CD4-positive, alpha-beta memory T cell (primary cell): ENCODE measurements at regions not wholly inside any gene's neighbourhood (a gene's known extent, or its start where the extent isn't known, plus 50 kb on each side); places are given as distances from the start of the nearest gene placed in this dataset.

Source experiments
- CTCF ChIA-PET: fragments of 350-600 bp; sonication (Branson Sonifier 250); formaldehyde crosslinking; loops from one replicate; lab custom pipeline; 2021; ENCODE audit warnings: inconsistent platforms; ENCODE audit not compliant: partially characterized antibody; lab: Charles Lee
- POLR2A ChIA-PET: fragments of 350-600 bp; sonication (Branson Sonifier 250); formaldehyde crosslinking; loops from one replicate; lab custom pipeline; 2021; ENCODE audit not compliant: partially characterized antibody; lab: Charles Lee
- DNase-seq, 5 donors: peaks; one replicate each; pipeline versions ENCODE4 v3.0.0 to v3.0.0-alpha.2; 2020 to 2022; ENCODE audit warnings: mixed read lengths in 1 of 5
- H3K27ac ChIP-seq: one replicate; pipeline ENCODE4 v1.7.0; 2013; ENCODE audit warnings: low read depth, low read length
- H3K27me3 ChIP-seq: 2 replicates; pipeline ENCODE4 v1.7.0; 2013; ENCODE audit warnings: mild to moderate bottlenecking, low read length, moderate library complexity; ENCODE audit not compliant: insufficient read depth
- H3K36me3 ChIP-seq: 2 replicates; pipeline ENCODE4 v1.7.0; 2013; ENCODE audit warnings: mild to moderate bottlenecking, low read length, moderate library complexity; ENCODE audit not compliant: insufficient read depth
- H3K4me1 ChIP-seq: 2 replicates; pipeline ENCODE4 v1.7.0; 2013; ENCODE audit warnings: mild to moderate bottlenecking, low read length, moderate library complexity; ENCODE audit not compliant: insufficient read depth
- H3K4me3 ChIP-seq, 2 donors: one replicate each; pipeline ENCODE4 v1.7.0; 2013; ENCODE audit warnings: low read length in 2 of 2, mild to moderate bottlenecking in 1 of 2
- H3K9me3 ChIP-seq, 2 donors: one replicate each; pipeline ENCODE4 v1.7.0; 2013; ENCODE audit warnings: low read length in 2 of 2, control low read depth in 1 of 2; ENCODE audit not compliant: control insufficient read depth in 1 of 2
- H3K27ac Mint-ChIP-seq, 7 donors: one replicate each; pipeline ENCODE4 v1.8.0; 2020 to 2021; ENCODE audit warnings: mixed read lengths in 7 of 7, mild to moderate bottlenecking in 6 of 7, inconsistent platforms in 3 of 7, moderate library complexity in 3 of 7
- H3K27me3 Mint-ChIP-seq, 2 donors: one replicate each; pipeline ENCODE4 v1.8.0; 2020 to 2021; ENCODE audit warnings: mixed read lengths in 2 of 2
- H3K36me3 Mint-ChIP-seq, 2 donors: one replicate each; pipeline ENCODE4 v1.8.0; 2020 to 2021; ENCODE audit warnings: mixed read lengths in 2 of 2, inconsistent platforms in 1 of 2, mild to moderate bottlenecking in 1 of 2
- H3K4me1 Mint-ChIP-seq, 4 donors: one replicate each; pipeline ENCODE4 v1.8.0; 2020 to 2021; ENCODE audit warnings: mixed read lengths in 4 of 4, mild to moderate bottlenecking in 1 of 4
- H3K4me3 Mint-ChIP-seq, 8 donors: one replicate each; pipeline ENCODE4 v1.8.0; 2020 to 2021; ENCODE audit warnings: mixed read lengths in 8 of 8, mild to moderate bottlenecking in 7 of 8, moderate library complexity in 6 of 8, inconsistent platforms in 3 of 8
- H3K9me3 Mint-ChIP-seq, 8 donors: one replicate each; pipeline ENCODE4 v1.8.0; 2020 to 2021; ENCODE audit warnings: mixed read lengths in 8 of 8, mild to moderate bottlenecking in 5 of 8, inconsistent platforms in 3 of 8, moderate library complexity in 1 of 8
- intact Hi-C: fragments of 100-400 bp; cut with micrococcal nuclease; formaldehyde crosslinking; loops from one replicate; pipeline ENCODE4 v1.15.1; 2023

DNA sequence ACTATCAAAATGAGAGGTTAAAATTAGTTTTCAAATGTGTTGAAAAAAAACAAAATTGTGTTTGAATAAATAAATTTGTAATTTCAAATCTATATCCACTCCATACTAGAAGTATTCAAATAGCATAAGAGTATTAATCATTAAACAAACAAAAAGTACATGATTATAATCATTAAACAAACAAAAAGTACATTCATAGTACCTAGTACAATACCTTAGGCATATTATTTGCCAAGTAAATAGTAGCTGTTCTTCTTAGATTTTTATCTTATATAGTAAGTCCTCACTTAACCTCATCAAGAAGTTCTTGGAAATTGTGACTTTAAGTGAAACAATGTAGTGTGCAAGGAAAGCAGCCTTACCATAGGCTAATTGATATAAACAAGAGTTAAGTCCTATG lies 349.3 kb upstream of the VWC2 start:
- H3K4me3 ChIP-seq, result no peak overlapping the region
- H3K9me3 ChIP-seq, result no peaks in the 10 kb centered on the region
- H3K27ac ChIP-seq, result no peak overlapping the region
- no peaks in the 10 kb centered on the region for H3K27me3 ChIP-seq
- DNase-seq, result no peak
- no peaks in the 10 kb centered on the region for H3K27me3 Mint-ChIP-seq
- intact Hi-C loops, result no loop called here
- no peak overlapping the region for H3K4me3 Mint-ChIP-seq
- no peaks in the 10 kb centered on the region for H3K36me3 ChIP-seq
- H3K4me1 Mint-ChIP-seq, result no peaks in the 10 kb centered on the region
- no peak overlapping the region for H3K27ac Mint-ChIP-seq
- H3K36me3 Mint-ChIP-seq, result no peaks in the 10 kb centered on the region
- ChIA-PET CTCF (no interaction called here), POLR2A (no interaction called here)
- peaks cover 0 to 12% (median 2%) of the 10 kb centered on the region in 8 donors for H3K9me3 Mint-ChIP-seq
- no peaks in the 10 kb centered on the region for H3K4me1 ChIP-seq

DNA sequence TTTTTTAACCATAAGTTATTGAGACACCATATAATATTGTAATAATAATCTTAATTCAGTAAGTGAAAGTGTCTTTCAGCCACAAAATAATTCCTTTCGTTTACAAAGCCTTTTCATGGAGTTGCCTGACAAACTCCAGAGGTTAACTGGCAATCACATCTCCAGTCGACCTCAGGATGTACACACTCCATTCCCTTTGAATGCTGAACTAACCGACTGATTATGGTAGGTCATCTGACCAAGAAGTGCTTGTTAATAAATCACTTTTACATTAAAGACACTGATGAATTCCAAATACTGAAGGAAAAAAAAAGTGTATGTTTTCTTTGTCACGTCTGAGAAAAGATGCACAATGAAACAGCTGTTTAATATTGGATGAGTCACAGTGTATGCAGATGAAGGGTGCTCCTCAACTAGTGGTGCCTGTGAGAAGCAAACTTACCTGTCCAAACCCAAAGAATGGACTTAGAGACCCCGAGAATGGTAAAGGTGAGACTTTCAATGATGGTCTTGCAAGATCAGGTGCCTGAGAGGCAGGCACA lies 348.1 kb upstream of the VWC2 start:
- CTCF ChIA-PET, result no interaction called here
- H3K27me3 ChIP-seq, result no peaks in the 10 kb centered on the region
- no peaks in the 10 kb centered on the region for H3K36me3 Mint-ChIP-seq
- intact Hi-C loops, result no loop called here
- H3K4me3 Mint-ChIP-seq, result no peak overlapping the region
- H3K9me3 Mint-ChIP-seq, result peaks cover 0 to 12% (median 3%) of the 10 kb centered on the region in 8 donors
- DNase-seq, result no peak
- no peaks in the 10 kb centered on the region for H3K27me3 Mint-ChIP-seq
- no peak overlapping the region for H3K27ac Mint-ChIP-seq
- POLR2A ChIA-PET, result no interaction called here
- no peaks in the 10 kb centered on the region for H3K9me3 ChIP-seq
- no peaks in the 10 kb centered on the region for H3K36me3 ChIP-seq
- no peaks in the 10 kb centered on the region for H3K4me1 Mint-ChIP-seq
- no peaks in the 10 kb centered on the region for H3K4me1 ChIP-seq
- no peak overlapping the region for H3K4me3 ChIP-seq
- H3K27ac ChIP-seq, result no peak overlapping the region

DNA sequence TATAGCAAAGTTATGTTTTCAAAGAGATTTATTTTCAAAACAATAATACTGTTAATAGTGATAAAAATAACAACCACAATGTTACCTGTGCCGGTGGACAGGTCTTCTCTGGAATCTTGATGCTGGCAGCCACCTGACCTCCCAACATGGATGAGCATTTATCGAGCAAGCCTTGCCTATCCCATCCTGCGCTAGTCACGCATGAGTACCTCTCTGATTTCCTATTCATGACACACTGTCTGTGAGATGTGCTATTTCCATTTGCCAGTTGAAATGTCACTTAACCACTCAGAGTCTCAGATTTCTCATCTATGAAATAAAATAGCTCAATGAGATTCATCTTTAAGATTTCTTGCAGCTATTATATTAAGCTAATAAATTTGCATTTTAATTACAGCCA lies 341.2 kb upstream of the VWC2 start:
- POLR2A ChIA-PET, result no interaction called here
- H3K27me3 Mint-ChIP-seq, result no peaks in the 10 kb centered on the region

DNA sequence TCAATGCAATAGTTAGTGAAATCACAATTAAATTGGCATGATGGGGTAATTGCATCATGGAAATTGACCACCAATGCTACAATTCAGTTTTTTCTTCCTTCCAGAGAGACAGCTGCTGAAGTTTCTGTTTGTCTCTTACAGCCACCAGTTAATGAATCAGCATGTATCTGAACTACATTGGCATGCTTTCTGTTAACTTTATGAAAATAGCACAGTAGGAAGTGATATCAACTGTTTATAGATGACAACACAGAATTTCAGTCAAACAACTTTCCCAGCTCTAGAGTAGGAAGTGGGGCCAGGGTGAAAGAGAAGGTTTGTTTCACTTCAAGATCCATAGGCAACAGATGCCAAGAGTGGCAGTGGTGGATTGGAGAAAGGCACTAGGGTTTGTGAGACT lies 339.6 kb upstream of the VWC2 start:
- no peak for DNase-seq
- intact Hi-C loops, result no loop called here
- no peaks in the 10 kb centered on the region for H3K9me3 ChIP-seq
- H3K27me3 ChIP-seq, result no peaks in the 10 kb centered on the region
- H3K4me3 ChIP-seq, result no peak overlapping the region
- no peak overlapping the region for H3K27ac ChIP-seq
- H3K27ac Mint-ChIP-seq, result no peak overlapping the region
- CTCF ChIA-PET, result no interaction called here
- peaks cover 2 to 11% (median 7%) of the 10 kb centered on the region in 8 donors for H3K9me3 Mint-ChIP-seq
- H3K36me3 ChIP-seq, result no peaks in the 10 kb centered on the region
- no peak overlapping the region for H3K4me3 Mint-ChIP-seq
- no peaks in the 10 kb centered on the region for H3K4me1 ChIP-seq
- H3K36me3 Mint-ChIP-seq, result no peaks in the 10 kb centered on the region
- POLR2A ChIA-PET, result no interaction called here
- no peaks in the 10 kb centered on the region for H3K27me3 Mint-ChIP-seq
- no peaks in the 10 kb centered on the region for H3K4me1 Mint-ChIP-seq

More for the DNA sequence above, 341.2 kb upstream of the VWC2 start:
- H3K4me3 ChIP-seq, result no peak overlapping the region
- no peaks in the 10 kb centered on the region for H3K9me3 ChIP-seq
- no peaks in the 10 kb centered on the region for H3K36me3 ChIP-seq
- H3K4me3 Mint-ChIP-seq, result no peak overlapping the region
- H3K27me3 ChIP-seq, result no peaks in the 10 kb centered on the region
- intact Hi-C loops, result no loop called here
- H3K36me3 Mint-ChIP-seq, result no peaks in the 10 kb centered on the region
- H3K4me1 ChIP-seq, result no peaks in the 10 kb centered on the region
- H3K27ac ChIP-seq, result no peak overlapping the region
- peaks cover 2 to 12% (median 8%) of the 10 kb centered on the region in 8 donors for H3K9me3 Mint-ChIP-seq
- CTCF ChIA-PET, result no interaction called here
- H3K27ac Mint-ChIP-seq, result no peak overlapping the region
- H3K4me1 Mint-ChIP-seq, result no peaks in the 10 kb centered on the region
- DNase-seq, result no peak

DNA sequence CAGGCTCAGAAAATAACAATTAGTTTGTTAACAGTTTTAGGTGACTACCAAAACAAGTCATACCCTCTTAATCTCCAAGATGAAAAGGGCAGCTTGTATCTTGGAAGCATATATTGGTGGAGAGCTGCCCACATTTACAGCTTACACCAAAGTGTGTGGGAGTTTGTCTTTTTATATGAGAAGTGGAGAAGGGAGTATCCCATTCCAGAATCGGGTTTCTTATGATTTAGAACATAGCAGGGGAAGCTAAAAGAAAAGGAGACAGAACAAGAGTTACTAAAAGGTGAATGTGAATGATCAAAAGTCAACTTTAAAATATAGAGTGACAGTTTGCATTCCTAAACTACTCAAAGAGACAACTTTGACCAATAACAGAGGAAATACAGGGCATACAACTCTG lies 338.6 kb upstream of the VWC2 start:
- no peaks in the 10 kb centered on the region for H3K4me1 ChIP-seq
- DNase-seq, result no peak
- intact Hi-C loops, result no loop called here
- Mint-ChIP-seq H3K36me3 (no peaks in the 10 kb centered on the region), H3K9me3 (peaks cover 0 to 11% (median 6%) of the 10 kb centered on the region in 8 donors), H3K4me3 (no peak overlapping the region), H3K4me1 (no peaks in the 10 kb centered on the region), H3K27me3 (no peaks in the 10 kb centered on the region), H3K27ac (no peak overlapping the region)
- H3K9me3 ChIP-seq, result no peaks in the 10 kb centered on the region
- ChIA-PET CTCF (no interaction called here), POLR2A (no interaction called here)
- no peak overlapping the region for H3K27ac ChIP-seq
- no peak overlapping the region for H3K4me3 ChIP-seq
- no peaks in the 10 kb centered on the region for H3K27me3 ChIP-seq
- no peaks in the 10 kb centered on the region for H3K36me3 ChIP-seq

DNA sequence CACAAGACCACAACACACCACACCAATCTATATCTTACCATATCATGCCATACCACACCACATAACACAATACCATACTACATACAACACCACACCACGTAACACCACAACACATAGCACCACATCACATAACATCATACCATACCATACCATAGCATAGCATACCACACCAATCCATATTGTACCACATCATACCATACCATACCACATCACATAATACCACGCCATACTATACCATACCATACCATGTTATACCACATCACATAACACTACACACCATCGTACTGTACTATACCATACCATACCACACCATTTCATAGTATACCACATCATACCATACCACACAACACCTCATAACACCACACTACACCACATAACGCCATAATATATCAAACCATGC lies 335.2 kb upstream of the VWC2 start:
- intact Hi-C loops, result no loop called here
- Mint-ChIP-seq H3K9me3 (peaks cover 2 to 10% (median 4%) of the 10 kb centered on the region in 8 donors), H3K27ac (no peak overlapping the region), H3K4me1 (no peaks in the 10 kb centered on the region), H3K4me3 (no peak overlapping the region), H3K27me3 (no peaks in the 10 kb centered on the region), H3K36me3 (no peaks in the 10 kb centered on the region)
- no peak overlapping the region for H3K4me3 ChIP-seq
- H3K36me3 ChIP-seq, result no peaks in the 10 kb centered on the region
- CTCF ChIA-PET, result no interaction called here
- no peak overlapping the region for H3K27ac ChIP-seq
- POLR2A ChIA-PET, result no interaction called here
- DNase-seq, result no peak
- no peaks in the 10 kb centered on the region for H3K27me3 ChIP-seq
- H3K9me3 ChIP-seq, result no peaks in the 10 kb centered on the region
- H3K4me1 ChIP-seq, result no peaks in the 10 kb centered on the region

DNA sequence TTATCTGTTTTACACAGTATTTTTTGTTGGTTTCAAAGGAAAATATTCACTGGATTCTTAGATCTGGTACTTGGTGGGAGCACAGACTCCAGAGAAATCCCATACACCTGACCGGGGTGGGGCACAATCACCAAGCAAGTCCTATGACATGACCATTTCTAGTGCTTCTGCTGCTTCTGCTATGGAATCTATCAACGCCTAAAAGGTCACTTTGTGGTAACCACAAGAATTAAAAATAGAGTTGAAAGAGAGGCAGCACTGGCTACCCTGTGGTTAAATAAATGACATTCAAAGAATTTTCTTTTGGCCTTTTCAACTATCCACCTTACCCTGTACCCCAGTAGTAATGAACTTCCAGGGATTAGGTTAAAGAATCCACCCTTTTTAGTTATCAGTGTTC lies 329.9 kb upstream of the VWC2 start:
- no peaks in the 10 kb centered on the region for H3K36me3 ChIP-seq
- peaks cover 0 to 9% (median 3%) of the 10 kb centered on the region in 8 donors for H3K9me3 Mint-ChIP-seq
- no peaks in the 10 kb centered on the region for H3K4me1 ChIP-seq
- ChIA-PET CTCF (no interaction called here), POLR2A (no interaction called here)
- DNase-seq, result no peak
- H3K4me3 Mint-ChIP-seq, result no peak overlapping the region
- intact Hi-C loops, result no loop called here
- H3K27me3 ChIP-seq, result no peaks in the 10 kb centered on the region
- no peak overlapping the region for H3K27ac Mint-ChIP-seq
- no peaks in the 10 kb centered on the region for H3K9me3 ChIP-seq
- no peak overlapping the region for H3K4me3 ChIP-seq
- H3K4me1 Mint-ChIP-seq, result no peaks in the 10 kb centered on the region
- H3K27ac ChIP-seq, result no peak overlapping the region
- H3K27me3 Mint-ChIP-seq, result no peaks in the 10 kb centered on the region
- H3K36me3 Mint-ChIP-seq, result no peaks in the 10 kb centered on the region

DNA sequence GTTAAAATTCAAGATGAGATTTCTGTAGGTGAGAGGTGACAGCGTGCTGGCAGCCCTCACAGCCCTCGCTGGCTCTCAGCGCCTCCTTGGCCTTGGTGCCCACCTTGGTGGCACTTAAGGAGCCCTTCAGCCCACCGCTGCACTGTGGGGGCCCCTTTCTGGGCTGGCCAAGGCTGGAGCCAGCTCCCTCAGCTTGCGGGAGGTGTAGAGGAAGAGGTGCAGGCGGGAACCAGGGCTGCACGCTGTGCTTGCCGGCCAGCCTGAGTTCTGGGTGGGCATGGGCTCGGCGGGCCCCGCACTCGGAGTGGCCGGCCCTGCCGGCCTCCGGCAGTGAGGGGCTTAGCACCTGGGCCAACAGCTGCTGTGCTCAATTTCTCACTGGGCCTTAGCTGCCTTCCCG lies 320.0 kb upstream of the VWC2 start:
- H3K4me1 ChIP-seq, result no peaks in the 10 kb centered on the region
- no peak for DNase-seq
- Mint-ChIP-seq H3K4me3 (no peak overlapping the region), H3K27ac (no peak overlapping the region), H3K36me3 (no peaks in the 10 kb centered on the region), H3K27me3 (no peaks in the 10 kb centered on the region), H3K9me3 (peaks cover 0 to 15% (median 7%) of the 10 kb centered on the region in 8 donors), H3K4me1 (no peaks in the 10 kb centered on the region)
- H3K36me3 ChIP-seq, result no peaks in the 10 kb centered on the region
- POLR2A ChIA-PET, result no interaction called here
- no peaks in the 10 kb centered on the region for H3K27me3 ChIP-seq
- no peaks in the 10 kb centered on the region for H3K9me3 ChIP-seq
- CTCF ChIA-PET, result no interaction called here
- H3K4me3 ChIP-seq, result no peak overlapping the region
- no peak overlapping the region for H3K27ac ChIP-seq
- intact Hi-C loops, result no loop called here
